Activated CD4-positive, alpha-beta T cell treated with anti-CD3 and anti-CD28 coated beads for 36 hours (primary cell): ENCODE measurements at regions not wholly inside any gene's neighbourhood (a gene's known extent, or its start where the extent isn't known, plus 50 kb on each side); places are given as distances from the start of the nearest gene placed in this dataset.

ENCODE experiments used
- ATAC-seq: fragments of 200-7000 bp; cut with Tn5 transposase; one replicate; pipeline ENCODE4 v1.10.0; 2021; ENCODE audit warnings: mild to moderate bottlenecking, moderate library complexity
- CTCF ChIA-PET: fragments of 350-600 bp; sonication (Branson Sonifier 250); formaldehyde crosslinking; loops from one replicate; lab custom pipeline; 2021; ENCODE audit warnings: antibody characterized with exemption; lab: Charles Lee
- POLR2A ChIA-PET: fragments of 350-600 bp; sonication (Branson Sonifier 250); formaldehyde crosslinking; loops from one replicate; lab custom pipeline; 2021; ENCODE audit warnings: antibody characterized with exemption, inconsistent platforms; lab: Charles Lee
- DNase-seq: peaks from one replicate; pipeline ENCODE4 v3.0.0-alpha.2; 2020
- H3K27ac Mint-ChIP-seq: one replicate; pipeline ENCODE4 v1.8.0; 2021; ENCODE audit warnings: mixed read lengths
- H3K27me3 Mint-ChIP-seq: one replicate; pipeline ENCODE4 v1.8.0; 2021; ENCODE audit warnings: mixed read lengths
- H3K36me3 Mint-ChIP-seq: one replicate; pipeline ENCODE4 v1.8.0; 2021; ENCODE audit warnings: low read depth, mixed read lengths
- H3K4me1 Mint-ChIP-seq: one replicate; pipeline ENCODE4 v1.8.0; 2021; ENCODE audit warnings: mixed read lengths
- H3K4me3 Mint-ChIP-seq: one replicate; pipeline ENCODE4 v1.8.0; 2021; ENCODE audit warnings: mild to moderate bottlenecking, moderate library complexity, mixed read lengths
- H3K9me3 Mint-ChIP-seq: one replicate; pipeline ENCODE4 v1.8.0; 2021; ENCODE audit warnings: low read depth, mixed read lengths
- intact Hi-C, 2 experiments: fragments of 100-400 bp; cut with DNase I in 1 of 2; cut with micrococcal nuclease in 1 of 2; formaldehyde crosslinking; loops; one replicate each; pipeline versions ENCODE4 v1.14.2 to v1.15.1; 2022 to 2024; cut with DNase I, micrococcal nuclease

GRCh38 chr13:34056733-34057258 is 238.8 kb downstream of the RFC3 start:
- POLR2A ChIA-PET = interaction anchor here (0.7 kb wide), 1 partner anchor 28 kb away, joined by 3 read pairs; no protein-coding TSS in a partner anchor
- no peak overlapping the region for H3K4me3 Mint-ChIP-seq
- H3K27ac Mint-ChIP-seq = no peak overlapping the region
- DNase-seq (no peak), ATAC-seq (no peak)
- intact Hi-C loops = no loop called here
- no peaks in the 10 kb centered on the region for H3K27me3 Mint-ChIP-seq
- no peaks in the 10 kb centered on the region for H3K36me3 Mint-ChIP-seq
- no peaks in the 10 kb centered on the region for H3K4me1 Mint-ChIP-seq
- H3K9me3 Mint-ChIP-seq = no peaks in the 10 kb centered on the region
- CTCF ChIA-PET = interaction anchor here (0.6 kb wide), 1 partner anchor 273 kb away, joined by 3 read pairs; no protein-coding TSS in a partner anchor

GRCh38 chr13:34064456-34065205 is 246.7 kb downstream of the RFC3 start:
- H3K4me1 Mint-ChIP-seq = no peaks in the 10 kb centered on the region
- no peak overlapping the region for H3K4me3 Mint-ChIP-seq
- DNase-seq (no peak), ATAC-seq (no peak)
- H3K36me3 Mint-ChIP-seq = no peaks in the 10 kb centered on the region
- peaks cover 2% of the 10 kb centered on the region for H3K27me3 Mint-ChIP-seq
- ChIA-PET CTCF (no interaction called here), POLR2A (no interaction called here)
- no peaks in the 10 kb centered on the region for H3K9me3 Mint-ChIP-seq
- intact Hi-C loops = no loop called here
- no peak overlapping the region for H3K27ac Mint-ChIP-seq

GRCh38 chr13:34065928-34066327 is 248.0 kb downstream of the RFC3 start:
- no peaks in the 10 kb centered on the region for H3K4me1 Mint-ChIP-seq
- H3K27ac Mint-ChIP-seq = no peak overlapping the region
- intact Hi-C loops = no loop called here
- no peaks in the 10 kb centered on the region for H3K9me3 Mint-ChIP-seq
- ChIA-PET POLR2A (no interaction called here), CTCF (no interaction called here)
- H3K27me3 Mint-ChIP-seq = peaks cover 2% of the 10 kb centered on the region
- DNase-seq (no peak), ATAC-seq (no peak)
- H3K36me3 Mint-ChIP-seq = no peaks in the 10 kb centered on the region
- no peak overlapping the region for H3K4me3 Mint-ChIP-seq

- Mint-ChIP-seq H3K27me3 (peaks cover 2% of the 10 kb centered on the region), H3K4me1 (no peaks in the 10 kb centered on the region), H3K36me3 (no peaks in the 10 kb centered on the region), H3K4me3 (no peak overlapping the region), H3K27ac (no peak overlapping the region), H3K9me3 (no peaks in the 10 kb centered on the region)
- no peak for DNase-seq
- intact Hi-C loops = no loop called here
- ChIA-PET CTCF (no interaction called here), POLR2A (no interaction called here)
- no peak for ATAC-seq
Observed at GRCh38 chr13:34066344-34066743, 248.4 kb downstream of the RFC3 start.

GRCh38 chr13:34070006-34070405 is 252.1 kb downstream of the RFC3 start:
- ChIA-PET CTCF (no interaction called here), POLR2A (no interaction called here)
- intact Hi-C loops = no loop called here
- Mint-ChIP-seq H3K27ac (no peak overlapping the region), H3K36me3 (no peaks in the 10 kb centered on the region), H3K4me1 (no peaks in the 10 kb centered on the region), H3K9me3 (peaks cover 1% of the 10 kb centered on the region), H3K27me3 (peaks cover 3% of the 10 kb centered on the region), H3K4me3 (no peak overlapping the region)
- DNase-seq (no peak), ATAC-seq (no peak)

- Mint-ChIP-seq H3K4me3 (no peak overlapping the region), H3K4me1 (no peaks in the 10 kb centered on the region), H3K27ac (no peak overlapping the region), H3K27me3 (peaks cover 3% of the 10 kb centered on the region), H3K9me3 (peaks cover 1% of the 10 kb centered on the region), H3K36me3 (no peaks in the 10 kb centered on the region)
- DNase-seq (no peak), ATAC-seq (no peak)
- intact Hi-C loops = no loop called here
- ChIA-PET POLR2A (no interaction called here), CTCF (no interaction called here)
Observed at GRCh38 chr13:34070544-34071303, 252.8 kb downstream of the RFC3 start.

- H3K4me3 Mint-ChIP-seq = no peak overlapping the region
- peaks cover 3% of the 10 kb centered on the region for H3K27me3 Mint-ChIP-seq
- H3K4me1 Mint-ChIP-seq = no peaks in the 10 kb centered on the region
- DNase-seq (no peak), ATAC-seq (no peak)
- CTCF ChIA-PET = no interaction called here
- no peak overlapping the region for H3K27ac Mint-ChIP-seq
- peaks cover 1% of the 10 kb centered on the region for H3K9me3 Mint-ChIP-seq
- POLR2A ChIA-PET = no interaction called here
- intact Hi-C loops = no loop called here
- no peaks in the 10 kb centered on the region for H3K36me3 Mint-ChIP-seq
Observed at GRCh38 chr13:34076319-34076718, 258.4 kb downstream of the RFC3 start.

- Mint-ChIP-seq H3K27me3 (peaks cover 2% of the 10 kb centered on the region), H3K4me3 (no peak overlapping the region), H3K36me3 (no peaks in the 10 kb centered on the region), H3K9me3 (peaks cover 1% of the 10 kb centered on the region), H3K4me1 (no peaks in the 10 kb centered on the region), H3K27ac (no peak overlapping the region)
- ATAC-seq = no peak
- DNase-seq = no peak
- POLR2A ChIA-PET = no interaction called here
- CTCF ChIA-PET = no interaction called here
- intact Hi-C loops = no loop called here
Observed at GRCh38 chr13:34076943-34077703, 259.2 kb downstream of the RFC3 start.

GRCh38 chr13:34078334-34078999 is 260.5 kb downstream of the RFC3 start:
- Mint-ChIP-seq H3K27me3 (no peaks in the 10 kb centered on the region), H3K4me3 (no peak overlapping the region), H3K9me3 (peaks cover 1% of the 10 kb centered on the region), H3K36me3 (no peaks in the 10 kb centered on the region), H3K4me1 (no peaks in the 10 kb centered on the region), H3K27ac (no peak overlapping the region)
- POLR2A ChIA-PET = no interaction called here
- ATAC-seq = no peak
- DNase-seq = no peak
- CTCF ChIA-PET = no interaction called here
- intact Hi-C loops = no loop called here

- Mint-ChIP-seq H3K27ac (no peak overlapping the region), H3K27me3 (peaks cover 2% of the 10 kb centered on the region), H3K36me3 (no peaks in the 10 kb centered on the region), H3K4me1 (no peaks in the 10 kb centered on the region), H3K4me3 (no peak overlapping the region), H3K9me3 (peaks cover 9% of the 10 kb centered on the region)
- no peak for DNase-seq
- ATAC-seq = no peak
- ChIA-PET CTCF (no interaction called here), POLR2A (no interaction called here)
- intact Hi-C loops = no loop called here
Observed at GRCh38 chr13:34085204-34085603, 267.3 kb downstream of the RFC3 start.

- H3K4me3 Mint-ChIP-seq = no peak overlapping the region
- H3K27me3 Mint-ChIP-seq = peaks cover 2% of the 10 kb centered on the region
- ChIA-PET POLR2A (no interaction called here), CTCF (no interaction called here)
- no peak overlapping the region for H3K27ac Mint-ChIP-seq
- peaks cover 9% of the 10 kb centered on the region for H3K9me3 Mint-ChIP-seq
- no peak for ATAC-seq
- intact Hi-C loops = no loop called here
- DNase-seq = no peak
- H3K36me3 Mint-ChIP-seq = no peaks in the 10 kb centered on the region
- H3K4me1 Mint-ChIP-seq = no peaks in the 10 kb centered on the region
Observed at GRCh38 chr13:34086281-34086680, 268.3 kb downstream of the RFC3 start.
